SK-N-SH (cell line): ENCODE measurements at regions not wholly inside any gene's neighbourhood (a gene's known extent, or its start where the extent isn't known, plus 50 kb on each side); places are given as distances from the start of the nearest gene placed in this dataset.
"Not testable (repeated sequence)": the region's sequence is repeated elsewhere in the genome, so short reads cannot be mapped to it uniquely, and the experiment has no call there.

ENCODE experiments used
- CHD2 ChIP-seq: fragments of 150-350 bp; IDR thresholded peaks from 2 replicates; pipeline ENCODE4 v1.6.1; 2018; ENCODE audit warnings: low read length; ENCODE audit not compliant: partially characterized antibody
- FOSL2 ChIP-seq: IDR thresholded peaks from 2 replicates; pipeline ENCODE4 v1.4.0; 2012; ENCODE audit warnings: low read depth, mild to moderate bottlenecking, moderate library complexity, borderline replicate concordance
- FOXJ3 ChIP-seq: sonication (generic); formaldehyde crosslinking; IDR thresholded peaks from 2 replicates; pipeline ENCODE4 v1.5.1; 2020; ENCODE audit warnings: mild to moderate bottlenecking, missing genetic modification reagents
- MEF2A ChIP-seq: IDR thresholded peaks from 2 replicates; pipeline ENCODE4 v1.4.0; 2012; ENCODE audit warnings: low read depth, borderline replicate concordance
- RCOR1 ChIP-seq: fragments of 150-350 bp; IDR thresholded peaks from 2 replicates; pipeline ENCODE4 v1.6.1; 2017; ENCODE audit warnings: antibody characterized with exemption, low read length
- REST ChIP-seq: IDR thresholded peaks from 2 replicates; pipeline ENCODE4 v1.6.1; 2012; ENCODE audit warnings: mild to moderate bottlenecking, low read depth, low read length, moderate library complexity
- SIN3A ChIP-seq: IDR thresholded peaks from 2 replicates; pipeline ENCODE4 v1.6.1; 2012; ENCODE audit warnings: low read depth, mild to moderate bottlenecking, low read length, moderate library complexity, borderline replicate concordance
- SMC3 ChIP-seq: IDR thresholded peaks from 2 replicates; pipeline ENCODE4 v1.6.1; 2012; ENCODE audit warnings: low read depth, low read length, improper control_type of control experiment
- TAF1 ChIP-seq: IDR thresholded peaks from 2 replicates; pipeline ENCODE4 v1.6.1; 2012; ENCODE audit warnings: low read depth, mild to moderate bottlenecking, low read length, moderate library complexity, borderline replicate concordance
- TF ChIP-seq, protein P1 (sequence below): fragments of 200-600 bp; sonication (generic); IDR thresholded peaks from 2 replicates; pipeline ENCODE4 v1.6.1; 2017; ENCODE audit warnings: antibody characterized with exemption, mild to moderate bottlenecking, moderate library complexity
- TF ChIP-seq, protein P2 (sequence below): IDR thresholded peaks from 2 replicates; pipeline ENCODE4 v1.4.0; 2012; ENCODE audit warnings: low read depth

DNA sequence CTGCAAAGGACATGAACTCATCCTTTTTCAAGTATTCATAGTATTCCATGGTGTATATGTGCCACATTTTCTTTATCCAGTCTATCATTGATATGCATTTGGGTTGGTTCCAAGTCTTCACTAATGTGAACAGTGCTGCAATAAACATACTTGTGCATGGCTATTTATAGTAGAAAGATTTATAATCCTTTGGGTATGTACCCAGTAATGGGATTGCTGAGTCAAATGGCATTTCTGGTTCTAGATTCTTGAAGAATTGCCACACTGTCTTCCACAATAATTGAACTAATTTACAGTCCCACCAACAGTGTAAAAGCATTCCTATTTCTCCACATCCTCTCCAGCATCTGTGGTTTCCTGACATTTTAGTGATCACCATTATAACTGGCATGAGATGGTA lies 730.3 kb downstream of the NXPH1 start:
- not testable (repeated sequence) for TF ChIP-seq TAF1; REST; CHD2; FOSL2; MEF2A; SIN3A; FOXJ3 (CRISPR knock-in tag); RCOR1; SMC3
- TF ChIP-seq, protein P1, sequence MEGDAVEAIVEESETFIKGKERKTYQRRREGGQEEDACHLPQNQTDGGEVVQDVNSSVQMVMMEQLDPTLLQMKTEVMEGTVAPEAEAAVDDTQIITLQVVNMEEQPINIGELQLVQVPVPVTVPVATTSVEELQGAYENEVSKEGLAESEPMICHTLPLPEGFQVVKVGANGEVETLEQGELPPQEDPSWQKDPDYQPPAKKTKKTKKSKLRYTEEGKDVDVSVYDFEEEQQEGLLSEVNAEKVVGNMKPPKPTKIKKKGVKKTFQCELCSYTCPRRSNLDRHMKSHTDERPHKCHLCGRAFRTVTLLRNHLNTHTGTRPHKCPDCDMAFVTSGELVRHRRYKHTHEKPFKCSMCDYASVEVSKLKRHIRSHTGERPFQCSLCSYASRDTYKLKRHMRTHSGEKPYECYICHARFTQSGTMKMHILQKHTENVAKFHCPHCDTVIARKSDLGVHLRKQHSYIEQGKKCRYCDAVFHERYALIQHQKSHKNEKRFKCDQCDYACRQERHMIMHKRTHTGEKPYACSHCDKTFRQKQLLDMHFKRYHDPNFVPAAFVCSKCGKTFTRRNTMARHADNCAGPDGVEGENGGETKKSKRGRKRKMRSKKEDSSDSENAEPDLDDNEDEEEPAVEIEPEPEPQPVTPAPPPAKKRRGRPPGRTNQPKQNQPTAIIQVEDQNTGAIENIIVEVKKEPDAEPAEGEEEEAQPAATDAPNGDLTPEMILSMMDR, result not testable (repeated sequence)
- TF ChIP-seq, protein P2, sequence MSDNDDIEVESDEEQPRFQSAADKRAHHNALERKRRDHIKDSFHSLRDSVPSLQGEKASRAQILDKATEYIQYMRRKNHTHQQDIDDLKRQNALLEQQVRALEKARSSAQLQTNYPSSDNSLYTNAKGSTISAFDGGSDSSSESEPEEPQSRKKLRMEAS, result not testable (repeated sequence)
